ENCODE measurements at regions not wholly inside any gene's neighbourhood (a gene's known extent, or its start where the extent isn't known, plus 50 kb on each side); places are given as distances from the start of the nearest gene placed in this dataset.

- H3K4me3 ChIP-seq = no peak overlapping the region
- in situ Hi-C loops (cut with MboI; ENCODE audit: low sequenced_read_pairs in 4 of 4) = no loop called here
- ATAC-seq = no peak
Observed at GRCh38 chr7:35448486-35448885, 194.6 kb upstream of the TBX20 start.

GRCh38 chr7:35446091-35446490 lies 192.2 kb upstream of the TBX20 start:
- ATAC-seq = no peak
- no peak overlapping the region for H3K4me3 ChIP-seq
- in situ Hi-C loops (cut with MboI; ENCODE audit: low sequenced_read_pairs in 4 of 4) = no loop called here
- H3K36me3 ChIP-seq = no peaks in the 10 kb centered on the region
- intact Hi-C loops (cut with DNase I; ENCODE audit: low total_unique reads) = no loop called here
- H3K4me1 ChIP-seq = no peaks in the 10 kb centered on the region
- no peaks in the 10 kb centered on the region for H3K27me3 ChIP-seq
- no peaks in the 10 kb centered on the region for H3K9me3 ChIP-seq
- TF ChIP-seq CTCF (IDR thresholded peaks at IDR 0.05 in 4 of 5, conservative IDR thresholded peaks at IDR 0.05 in 1 of 5) = no peak
- no peak for TF ChIP-seq POLR2A (IDR thresholded peaks at IDR 0.05)
- no peak for DNase-seq
- no peak overlapping the region for H3K27ac ChIP-seq

More at GRCh38 chr7:35448486-35448885, 194.6 kb upstream of the TBX20 start:
- Histone ChIP-seq H3K9me3 (no peaks in the 10 kb centered on the region), H3K36me3 (no peaks in the 10 kb centered on the region), H3K27ac (no peak overlapping the region), H3K27me3 (no peaks in the 10 kb centered on the region), H3K4me1 (no peaks in the 10 kb centered on the region)
- no peak for TF ChIP-seq POLR2A (IDR thresholded peaks at IDR 0.05)
- no peak for TF ChIP-seq CTCF (IDR thresholded peaks at IDR 0.05 in 4 of 5, conservative IDR thresholded peaks at IDR 0.05 in 1 of 5)
- intact Hi-C loops (cut with DNase I; ENCODE audit: low total_unique reads) = no loop called here
- no peak for DNase-seq

GRCh38 chr7:35437619-35438275 lies 183.8 kb upstream of the TBX20 start:
- no peaks in the 10 kb centered on the region for H3K36me3 ChIP-seq
- no peaks in the 10 kb centered on the region for H3K27me3 ChIP-seq
- no peak for DNase-seq
- ATAC-seq = no peak
- no peaks in the 10 kb centered on the region for H3K4me1 ChIP-seq
- in situ Hi-C loops (cut with MboI; ENCODE audit: low sequenced_read_pairs in 4 of 4) = no loop called here
- intact Hi-C loops (cut with DNase I; ENCODE audit: low total_unique reads) = no loop called here
- no peak for TF ChIP-seq POLR2A (IDR thresholded peaks at IDR 0.05)
- no peak for TF ChIP-seq CTCF (IDR thresholded peaks at IDR 0.05 in 4 of 5, conservative IDR thresholded peaks at IDR 0.05 in 1 of 5)
- H3K4me3 ChIP-seq = no peak overlapping the region
- H3K27ac ChIP-seq = no peak overlapping the region
- H3K9me3 ChIP-seq = no peaks in the 10 kb centered on the region

GRCh38 chr7:35436452-35436851 lies 182.6 kb upstream of the TBX20 start:
- Histone ChIP-seq H3K36me3 (no peaks in the 10 kb centered on the region), H3K27ac (no peak overlapping the region), H3K27me3 (no peaks in the 10 kb centered on the region), H3K4me1 (no peaks in the 10 kb centered on the region), H3K9me3 (no peaks in the 10 kb centered on the region), H3K4me3 (no peak overlapping the region)
- DNase-seq (no peak), ATAC-seq (no peak)
- TF ChIP-seq POLR2A (IDR thresholded peaks at IDR 0.05) (no peak), CTCF (IDR thresholded peaks at IDR 0.05 in 4 of 5, conservative IDR thresholded peaks at IDR 0.05 in 1 of 5) (no peak)
- intact Hi-C loops (cut with DNase I; ENCODE audit: low total_unique reads) (no loop called here), in situ Hi-C loops (cut with MboI; ENCODE audit: low sequenced_read_pairs in 4 of 4) (no loop called here)

All from gastrocnemius medialis (tissue), 4 donors.